GM18907 (cell line): ENCODE measurements at regions not wholly inside any gene's neighbourhood (a gene's known extent, or its start where the extent isn't known, plus 50 kb on each side); places are given as distances from the start of the nearest gene placed in this dataset.
"Not testable (repeated sequence)": the region's sequence is repeated elsewhere in the genome, so short reads cannot be mapped to it uniquely, and the experiment has no call there.

ENCODE experiments used
- ATAC-seq: cut with Tn5 transposase; IDR thresholded peaks from one replicate; pipeline ENCODE4 v1.9.1; 2021; ENCODE audit warnings: mild to moderate bottlenecking, moderate library complexity; ENCODE audit not compliant: unreplicated experiment

GRCh38 chr14:34180869-34181268 is 230.0 kb upstream of the EGLN3 start:
- ATAC-seq, result no peak

GRCh38 chr14:34180434-34180833 is 229.6 kb upstream of the EGLN3 start:
- ATAC-seq, result no peak

GRCh38 chr14:34179727-34180126 is 228.9 kb upstream of the EGLN3 start:
- no peak for ATAC-seq

- ATAC-seq, result no peak
Observed at GRCh38 chr14:34177466-34177865, 226.6 kb upstream of the EGLN3 start.

GRCh38 chr14:34175574-34175973 is 224.7 kb upstream of the EGLN3 start:
- peak; percentile 67 for ATAC-seq

- ATAC-seq, result peak; percentile 20
Observed at GRCh38 chr14:34174973-34175372, 224.1 kb upstream of the EGLN3 start.

GRCh38 chr14:34173916-34174315 is 223.0 kb upstream of the EGLN3 start:
- ATAC-seq, result no peak

GRCh38 chr14:34172550-34173368 is 221.9 kb upstream of the EGLN3 start:
- no peak for ATAC-seq

GRCh38 chr14:34172173-34172451 is 221.2 kb upstream of the EGLN3 start:
- ATAC-seq, result no peak

GRCh38 chr14:34171431-34172172 is 220.7 kb upstream of the EGLN3 start:
- ATAC-seq, result no peak

- ATAC-seq, result no peak
Observed at GRCh38 chr14:34170882-34171281, 220.0 kb upstream of the EGLN3 start.

GRCh38 chr14:34169561-34169960 is 218.7 kb upstream of the EGLN3 start:
- no peak for ATAC-seq

GRCh38 chr14:34168656-34169055 is 217.8 kb upstream of the EGLN3 start:
- ATAC-seq, result no peak

- ATAC-seq, result no peak
Observed at GRCh38 chr14:34165847-34166350, 215.0 kb upstream of the EGLN3 start.

- no peak for ATAC-seq
Observed at GRCh38 chr14:34164162-34164864, 213.4 kb upstream of the EGLN3 start.

- ATAC-seq, result no peak
Observed at GRCh38 chr14:34161351-34162082, 210.6 kb upstream of the EGLN3 start.

- no peak for ATAC-seq
Observed at GRCh38 chr14:34160619-34161018, 209.7 kb upstream of the EGLN3 start.

- no peak for ATAC-seq
Observed at GRCh38 chr14:34157651-34158050, 206.8 kb upstream of the EGLN3 start.

- no peak for ATAC-seq
Observed at GRCh38 chr14:34147461-34147860, 196.6 kb upstream of the EGLN3 start.

- not testable (repeated sequence) for ATAC-seq
Observed at GRCh38 chr14:34140127-34140526, 189.3 kb upstream of the EGLN3 start.
